Smooth muscle cell (in vitro differentiated cells): ENCODE measurements at regions not wholly inside any gene's neighbourhood (a gene's known extent, or its start where the extent isn't known, plus 50 kb on each side); places are given as distances from the start of the nearest gene placed in this dataset.

Source experiments
- DNase-seq: peaks from one replicate; lab custom pipeline; 2025; ENCODE audit not compliant: unreplicated experiment; lab: John Stamatoyannopoulos, UW
- H2AFZ ChIP-seq: fragments of 200-600 bp; sonication (generic); 2 replicates; pipeline ENCODE4 v1.6.0; 2016; ENCODE audit warnings: antibody characterized with exemption, low read depth, mild to moderate bottlenecking
- H3F3A ChIP-seq: fragments of 200-600 bp; sonication (generic); 2 replicates; pipeline ENCODE4 v1.6.0; 2017; ENCODE audit warnings: antibody characterized with exemption, low read depth
- H3K27ac ChIP-seq: fragments of 200-600 bp; sonication (generic); 2 replicates; pipeline ENCODE4 v1.5.1; 2016; ENCODE audit warnings: low read depth, mild to moderate bottlenecking
- H3K27me3 ChIP-seq: fragments of 200-600 bp; sonication (generic); 2 replicates; pipeline ENCODE4 v1.6.1; 2016; ENCODE audit warnings: low read depth, mild to moderate bottlenecking
- H3K36me3 ChIP-seq: fragments of 200-600 bp; sonication (generic); 2 replicates; pipeline ENCODE4 v1.5.1; 2016; ENCODE audit warnings: low read depth
- H3K4me1 ChIP-seq: fragments of 200-600 bp; sonication (generic); 2 replicates; pipeline ENCODE4 v1.5.1; 2016; ENCODE audit warnings: low read depth
- H3K4me2 ChIP-seq: fragments of 200-600 bp; sonication (generic); 2 replicates; pipeline ENCODE4 v1.6.0; 2016; ENCODE audit warnings: mild to moderate bottlenecking
- H3K4me3 ChIP-seq: fragments of 200-600 bp; sonication (generic); 2 replicates; pipeline ENCODE4 v1.5.1; 2016; ENCODE audit warnings: mild to moderate bottlenecking
- H3K79me2 ChIP-seq: fragments of 200-600 bp; sonication (generic); 2 replicates; pipeline ENCODE4 v1.6.0; 2016; ENCODE audit warnings: low read depth, mild to moderate bottlenecking
- H3K9ac ChIP-seq: fragments of 200-600 bp; sonication (generic); 2 replicates; pipeline ENCODE4 v1.6.0; 2016; ENCODE audit warnings: low read depth
- H3K9me3 ChIP-seq: fragments of 200-600 bp; sonication (generic); replicated peaks from 2 replicates; pipeline ENCODE4 v1.5.1; 2016; ENCODE audit warnings: low read depth
- H4K20me1 ChIP-seq: fragments of 200-600 bp; sonication (generic); 2 replicates; pipeline ENCODE4 v1.6.0; 2016; ENCODE audit warnings: low read depth
- CTCF ChIP-seq: fragments of 200-600 bp; sonication (generic); IDR thresholded peaks from 2 replicates; pipeline ENCODE4 v1.5.1; 2017; ENCODE audit warnings: borderline replicate concordance, mild to moderate bottlenecking, antibody characterized with exemption; ENCODE audit not compliant: insufficient read depth, poor library complexity, severe bottlenecking
- WGBS: methylation state at CpG from one replicate; pipeline ENCODE4 v1.1.7; 2016; ENCODE audit warnings: low lambda C conversion rate; 5-methylcytosine and 5-hydroxymethylcytosine counted together

GRCh38 chr4:157678478-157678877, 457.9 kb downstream of the GRIA2 start:
- no peak overlapping the region for H3K27ac ChIP-seq
- H3K79me2 ChIP-seq: no peaks in the 10 kb centered on the region
- no peak overlapping the region for H3K9ac ChIP-seq
- H4K20me1 ChIP-seq: no peaks in the 10 kb centered on the region
- H2AFZ ChIP-seq: no peak overlapping the region
- no peaks in the 10 kb centered on the region for H3K9me3 ChIP-seq
- WGBS: 86% methylated on average over 3 of the region's 3 CpGs
- no peak for DNase-seq
- no peaks in the 10 kb centered on the region for H3K27me3 ChIP-seq
- H3K4me2 ChIP-seq: no peak overlapping the region
- H3K4me3 ChIP-seq: no peak overlapping the region
- H3K4me1 ChIP-seq: no peaks in the 10 kb centered on the region
- no peaks in the 10 kb centered on the region for H3K36me3 ChIP-seq
- TF ChIP-seq CTCF: no peak
- H3F3A ChIP-seq: no peaks in the 10 kb centered on the region

- no peak overlapping the region for H3K4me3 ChIP-seq
- DNase-seq: no peak
- no peaks in the 10 kb centered on the region for H4K20me1 ChIP-seq
- H3K27me3 ChIP-seq: no peaks in the 10 kb centered on the region
- no peak overlapping the region for H3K27ac ChIP-seq
- no peak overlapping the region for H3K4me2 ChIP-seq
- H3K9ac ChIP-seq: no peak overlapping the region
- no peaks in the 10 kb centered on the region for H3K36me3 ChIP-seq
- H3K79me2 ChIP-seq: no peaks in the 10 kb centered on the region
- no peaks in the 10 kb centered on the region for H3K9me3 ChIP-seq
- H2AFZ ChIP-seq: no peak overlapping the region
- WGBS: 86% methylated on average over 6 of the region's 6 CpGs
- TF ChIP-seq CTCF: no peak
- H3K4me1 ChIP-seq: no peaks in the 10 kb centered on the region
- H3F3A ChIP-seq: no peaks in the 10 kb centered on the region
Observed at GRCh38 chr4:157674699-157675098, 454.2 kb downstream of the GRIA2 start.

DNA sequence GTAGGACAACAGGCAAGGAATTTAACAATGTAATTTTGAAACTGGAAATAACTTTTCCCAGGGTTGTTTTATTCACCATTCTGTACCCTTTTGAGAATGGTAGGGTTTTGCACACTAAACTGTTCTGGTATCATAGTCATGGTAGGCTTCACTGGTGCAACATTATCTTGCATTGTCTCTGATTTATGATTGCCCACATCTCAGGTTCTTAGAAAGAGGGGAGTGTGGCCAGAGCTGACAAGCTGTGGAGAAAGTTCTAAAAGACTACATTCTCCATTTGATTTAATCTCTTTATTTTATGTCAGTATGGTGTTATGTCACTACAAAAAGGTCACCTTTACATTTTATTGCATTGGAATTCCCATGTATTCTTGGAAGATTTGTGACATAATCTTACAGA, 447.3 kb downstream of the GRIA2 start:
- Histone ChIP-seq H3K9ac (no peak overlapping the region), H3K79me2 (no peaks in the 10 kb centered on the region), H3K4me3 (no peak overlapping the region), H3K9me3 (no peaks in the 10 kb centered on the region), H2AFZ (no peak overlapping the region), H3K4me2 (no peak overlapping the region), H4K20me1 (no peaks in the 10 kb centered on the region), H3K4me1 (no peaks in the 10 kb centered on the region), H3K27me3 (no peaks in the 10 kb centered on the region), H3K27ac (no peak overlapping the region), H3F3A (no peaks in the 10 kb centered on the region), H3K36me3 (no peaks in the 10 kb centered on the region)
- DNase-seq: no peak
- no peak for TF ChIP-seq CTCF

- H3K9me3 ChIP-seq: no peaks in the 10 kb centered on the region
- no peak for TF ChIP-seq CTCF
- H3F3A ChIP-seq: no peaks in the 10 kb centered on the region
- no peak overlapping the region for H2AFZ ChIP-seq
- no peaks in the 10 kb centered on the region for H4K20me1 ChIP-seq
- H3K27ac ChIP-seq: no peak overlapping the region
- no peak overlapping the region for H3K4me3 ChIP-seq
- H3K4me2 ChIP-seq: no peak overlapping the region
- H3K36me3 ChIP-seq: no peaks in the 10 kb centered on the region
- H3K4me1 ChIP-seq: no peaks in the 10 kb centered on the region
- no peak overlapping the region for H3K9ac ChIP-seq
- no peaks in the 10 kb centered on the region for H3K27me3 ChIP-seq
- no peaks in the 10 kb centered on the region for H3K79me2 ChIP-seq
- 47% methylated on average over 3 of the region's 3 CpGs for WGBS
- DNase-seq: no peak
Observed at GRCh38 chr4:157664726-157665125, 444.2 kb downstream of the GRIA2 start.
